GM19463 (cell line): ENCODE measurements at regions not wholly inside any gene's neighbourhood (a gene's known extent, or its start where the extent isn't known, plus 50 kb on each side); places are given as distances from the start of the nearest gene placed in this dataset.

Experiments
- ATAC-seq: cut with Tn5 transposase; IDR thresholded peaks from one replicate; pipeline ENCODE4 v1.9.1; 2021; ENCODE audit warnings: mild to moderate bottlenecking, moderate library complexity; ENCODE audit not compliant: unreplicated experiment

- ATAC-seq: no peak
Observed at GRCh38 chr6:110033101-110033500, 55.0 kb downstream of the GPR6 start.

GRCh38 chr6:110033749-110034666, 55.9 kb downstream of the GPR6 start:
- no peak for ATAC-seq

- no peak for ATAC-seq
Observed at GRCh38 chr6:110034667-110035036, 56.5 kb downstream of the GPR6 start.

- no peak for ATAC-seq
Observed at GRCh38 chr6:110035321-110035720, 57.2 kb downstream of the GPR6 start.

GRCh38 chr6:110036408-110037302, 58.5 kb downstream of the GPR6 start:
- no peak for ATAC-seq

- no peak for ATAC-seq
Observed at GRCh38 chr6:110037726-110038295, 59.7 kb downstream of the GPR6 start.

GRCh38 chr6:110039364-110039980, 61.4 kb downstream of the GPR6 start:
- ATAC-seq: peak; percentile 90

GRCh38 chr6:110039981-110040383, 61.9 kb downstream of the GPR6 start:
- peak; percentile 35 for ATAC-seq

GRCh38 chr6:110040716-110041115, 62.6 kb downstream of the GPR6 start:
- ATAC-seq: no peak

- ATAC-seq: no peak
Observed at GRCh38 chr6:110041126-110041525, 63.0 kb downstream of the GPR6 start.

- no peak for ATAC-seq
Observed at GRCh38 chr6:110041830-110042229, 63.7 kb downstream of the GPR6 start.

GRCh38 chr6:110042670-110043296, 64.7 kb downstream of the GPR6 start:
- no peak for ATAC-seq

- no peak for ATAC-seq
Observed at GRCh38 chr6:110043366-110043994, 65.4 kb downstream of the GPR6 start.

- no peak for ATAC-seq
Observed at GRCh38 chr6:110044096-110044495, 66.0 kb downstream of the GPR6 start.

- ATAC-seq: no peak
Observed at GRCh38 chr6:110044622-110045021, 66.5 kb downstream of the GPR6 start.

GRCh38 chr6:110048221-110048875, 70.2 kb downstream of the GPR6 start:
- no peak for ATAC-seq

GRCh38 chr6:110049696-110050439, 71.8 kb downstream of the GPR6 start:
- no peak for ATAC-seq
